ENCODE measurements at regions not wholly inside any gene's neighbourhood (a gene's known extent, or its start where the extent isn't known, plus 50 kb on each side); places are given as distances from the start of the nearest gene placed in this dataset.

GRCh38 chr13:106723036-106723435 lies 155.1 kb upstream of the ARGLU1 start:
- DNase-seq (ENCODE audit: low read depth in 2 of 2) = no peak

GRCh38 chr13:106722620-106723019 lies 154.7 kb upstream of the ARGLU1 start:
- no peak for DNase-seq (ENCODE audit: low read depth in 2 of 2)

GRCh38 chr13:106721599-106721998 lies 153.7 kb upstream of the ARGLU1 start:
- no peak for DNase-seq (ENCODE audit: low read depth in 2 of 2)

- no peak for DNase-seq (ENCODE audit: low read depth in 2 of 2)
Measured at GRCh38 chr13:106714271-106714982, 146.5 kb upstream of the ARGLU1 start.

- DNase-seq (ENCODE audit: low read depth in 2 of 2) = no peak
Measured at GRCh38 chr13:106712381-106712780, 144.4 kb upstream of the ARGLU1 start.

- no peak for DNase-seq (ENCODE audit: low read depth in 2 of 2)
Measured at GRCh38 chr13:106710266-106710665, 142.3 kb upstream of the ARGLU1 start.

GRCh38 chr13:106709522-106709921 lies 141.6 kb upstream of the ARGLU1 start:
- no peak for DNase-seq (ENCODE audit: low read depth in 2 of 2)

GRCh38 chr13:106702505-106702904 lies 134.6 kb upstream of the ARGLU1 start:
- no peak for DNase-seq (ENCODE audit: low read depth in 2 of 2)

GRCh38 chr13:106701771-106702341 lies 133.9 kb upstream of the ARGLU1 start:
- DNase-seq (ENCODE audit: low read depth in 2 of 2) = no peak

GRCh38 chr13:106700439-106700838 lies 132.5 kb upstream of the ARGLU1 start:
- no peak for DNase-seq (ENCODE audit: low read depth in 2 of 2)

GRCh38 chr13:106700007-106700406 lies 132.1 kb upstream of the ARGLU1 start:
- no peak for DNase-seq (ENCODE audit: low read depth in 2 of 2)

- DNase-seq (ENCODE audit: low read depth in 2 of 2) = no peak
Measured at GRCh38 chr13:106699311-106699710, 131.4 kb upstream of the ARGLU1 start.

GRCh38 chr13:106696719-106697118 lies 128.8 kb upstream of the ARGLU1 start:
- no peak for DNase-seq (ENCODE audit: low read depth in 2 of 2)

GRCh38 chr13:106696140-106696539 lies 128.2 kb upstream of the ARGLU1 start:
- no peak for DNase-seq (ENCODE audit: low read depth in 2 of 2)

- no peak for DNase-seq (ENCODE audit: low read depth in 2 of 2)
Measured at GRCh38 chr13:106695139-106695538, 127.2 kb upstream of the ARGLU1 start.

GRCh38 chr13:106691861-106692260 lies 123.9 kb upstream of the ARGLU1 start:
- DNase-seq (ENCODE audit: low read depth in 2 of 2) = no peak

- no peak for DNase-seq (ENCODE audit: low read depth in 2 of 2)
Measured at GRCh38 chr13:106691341-106691740, 123.4 kb upstream of the ARGLU1 start.

GRCh38 chr13:106690779-106691178 lies 122.8 kb upstream of the ARGLU1 start:
- DNase-seq (ENCODE audit: low read depth in 2 of 2) = no peak

GRCh38 chr13:106689906-106690305 lies 122.0 kb upstream of the ARGLU1 start:
- DNase-seq (ENCODE audit: low read depth in 2 of 2) = no peak

- no peak for DNase-seq (ENCODE audit: low read depth in 2 of 2)
Measured at GRCh38 chr13:106688940-106689339, 121.0 kb upstream of the ARGLU1 start.

GRCh38 chr13:106686163-106686562 lies 118.2 kb upstream of the ARGLU1 start:
- DNase-seq (ENCODE audit: low read depth in 2 of 2) = no peak

- no peak for DNase-seq (ENCODE audit: low read depth in 2 of 2)
Measured at GRCh38 chr13:106685143-106685542, 117.2 kb upstream of the ARGLU1 start.

GRCh38 chr13:106683918-106684317 lies 116.0 kb upstream of the ARGLU1 start:
- DNase-seq (ENCODE audit: low read depth in 2 of 2) = no peak

- DNase-seq (ENCODE audit: low read depth in 2 of 2) = no peak
Measured at GRCh38 chr13:106683179-106683578, 115.2 kb upstream of the ARGLU1 start.

Data from activated CD8-positive, alpha-beta memory T cell treated with anti-CD3 and anti-CD28 coated beads for 4 hours (primary cell).